ENCODE measurements at regions not wholly inside any gene's neighbourhood (a gene's known extent, or its start where the extent isn't known, plus 50 kb on each side); places are given as distances from the start of the nearest gene placed in this dataset.

GRCh38 chr2:104597942-104598341 is 256.0 kb upstream of the POU3F3 start:
- TF ChIP-seq EP300 (IDR thresholded peaks at IDR 0.05; ENCODE audit: borderline replicate concordance in 1 of 2, low read depth in 1 of 2, low read length in 1 of 2) (no peak), CTCF (IDR thresholded peaks at IDR 0.05) (no peak), TAF1 (IDR thresholded peaks at IDR 0.05; ENCODE audit: borderline replicate concordance, low read depth, low read length) (no peak), YY1 (IDR thresholded peaks at IDR 0.05; ENCODE audit: low read depth) (no peak), SMC3 (IDR thresholded peaks at IDR 0.05; ENCODE audit: low read depth, low read length) (no peak), POLR2AphosphoS5 (IDR thresholded peaks at IDR 0.05; ENCODE audit: low read depth, low read length) (no peak), JUND (IDR thresholded peaks at IDR 0.05) (no peak)
